ENCODE measurements at regions not wholly inside any gene's neighbourhood (a gene's known extent, or its start where the extent isn't known, plus 50 kb on each side); places are given as distances from the start of the nearest gene placed in this dataset.

GRCh38 chr10:130687566-130687965 lies 551.4 kb downstream of the GLRX3 start:
- Histone ChIP-seq H3F3A (ENCODE audit: insufficient read depth) (no peaks in the 10 kb centered on the region), H3K36me3 (ENCODE audit: low read depth) (no peaks in the 10 kb centered on the region), H3K4me2 (ENCODE audit: unreplicated experiment) (no peak overlapping the region), H3K27ac (no peak overlapping the region), H3K4me3 (no peak overlapping the region), H2AFZ (no peak overlapping the region), H3K4me1 (ENCODE audit: insufficient read depth) (no peaks in the 10 kb centered on the region), H3K9me2 (ENCODE audit: insufficient read depth) (no peaks in the 10 kb centered on the region), H3K9me3 (ENCODE audit: low read depth) (no peaks in the 10 kb centered on the region), H4K20me1 (ENCODE audit: insufficient read depth) (no peaks in the 10 kb centered on the region), H3K27me3 (replicated peaks; ENCODE audit: insufficient read depth) (no peaks in the 10 kb centered on the region), H3K79me2 (ENCODE audit: insufficient read depth) (no peaks in the 10 kb centered on the region), H3K9ac (no peak overlapping the region)
- in situ Hi-C loops (cut with MboI): no loop called here
- DNase-seq: no peak
- TF ChIP-seq EZH2 (IDR thresholded peaks at IDR 0.05; ENCODE audit: insufficient read depth, poor library complexity, severe bottlenecking): no peak
- TF ChIP-seq EZH2phosphoT487 (IDR thresholded peaks at IDR 0.05; ENCODE audit: insufficient read depth, low read depth): no peak
- 10 to 13% methylated on average over 5 of the region's 5 CpGs for WGBS, 2 experiments (ENCODE audit: low coverage in 1 of 2, low lambda C conversion rate in 2 of 2, missing lambda C conversion rate in 2 of 2)

- no peak for TF ChIP-seq EZH2 (IDR thresholded peaks at IDR 0.05; ENCODE audit: insufficient read depth, poor library complexity, severe bottlenecking)
- no peak for TF ChIP-seq EZH2phosphoT487 (IDR thresholded peaks at IDR 0.05; ENCODE audit: insufficient read depth, low read depth)
- H3K9ac ChIP-seq: no peak overlapping the region
- no peaks in the 10 kb centered on the region for H3K36me3 ChIP-seq (ENCODE audit: low read depth)
- H3K9me3 ChIP-seq (ENCODE audit: low read depth): peaks cover 2% of the 10 kb centered on the region
- no peak overlapping the region for H3K27ac ChIP-seq
- WGBS, 2 experiments (ENCODE audit: low coverage in 1 of 2, low lambda C conversion rate in 2 of 2, missing lambda C conversion rate in 2 of 2): 11% methylated on average over 15 of the region's 15 CpGs
- no peak overlapping the region for H3K4me3 ChIP-seq
- no peaks in the 10 kb centered on the region for H3K79me2 ChIP-seq (ENCODE audit: insufficient read depth)
- no peaks in the 10 kb centered on the region for H3K9me2 ChIP-seq (ENCODE audit: insufficient read depth)
- no peaks in the 10 kb centered on the region for H3K27me3 ChIP-seq (replicated peaks; ENCODE audit: insufficient read depth)
- no peak overlapping the region for H2AFZ ChIP-seq
- H4K20me1 ChIP-seq (ENCODE audit: insufficient read depth): no peaks in the 10 kb centered on the region
- H3K4me1 ChIP-seq (ENCODE audit: insufficient read depth): no peaks in the 10 kb centered on the region
- no peaks in the 10 kb centered on the region for H3F3A ChIP-seq (ENCODE audit: insufficient read depth)
- no peak overlapping the region for H3K4me2 ChIP-seq (ENCODE audit: unreplicated experiment)
- in situ Hi-C loops (cut with MboI): no loop called here
- DNase-seq: no peak
Observed at GRCh38 chr10:130689743-130690626, 553.8 kb downstream of the GLRX3 start.

- H3K4me2 ChIP-seq (ENCODE audit: unreplicated experiment): no peak overlapping the region
- H4K20me1 ChIP-seq (ENCODE audit: insufficient read depth): no peaks in the 10 kb centered on the region
- no peaks in the 10 kb centered on the region for H3K79me2 ChIP-seq (ENCODE audit: insufficient read depth)
- H3K9me2 ChIP-seq (ENCODE audit: insufficient read depth): no peaks in the 10 kb centered on the region
- H3K9me3 ChIP-seq (ENCODE audit: low read depth): peaks cover 4% of the 10 kb centered on the region
- WGBS, 2 experiments (ENCODE audit: low coverage in 1 of 2, low lambda C conversion rate in 2 of 2, missing lambda C conversion rate in 2 of 2): 22 to 29% methylated on average over 3 of the region's 3 CpGs
- no peak for TF ChIP-seq EZH2phosphoT487 (IDR thresholded peaks at IDR 0.05; ENCODE audit: insufficient read depth, low read depth)
- H3K27me3 ChIP-seq (replicated peaks; ENCODE audit: insufficient read depth): no peaks in the 10 kb centered on the region
- no peak overlapping the region for H3K9ac ChIP-seq
- in situ Hi-C loops (cut with MboI): no loop called here
- no peaks in the 10 kb centered on the region for H3F3A ChIP-seq (ENCODE audit: insufficient read depth)
- no peak overlapping the region for H2AFZ ChIP-seq
- H3K4me1 ChIP-seq (ENCODE audit: insufficient read depth): no peaks in the 10 kb centered on the region
- no peak overlapping the region for H3K27ac ChIP-seq
- DNase-seq: no peak
- no peaks in the 10 kb centered on the region for H3K36me3 ChIP-seq (ENCODE audit: low read depth)
- H3K4me3 ChIP-seq: no peak overlapping the region
Observed at GRCh38 chr10:130691776-130692175, 555.6 kb downstream of the GLRX3 start.

- no peak overlapping the region for H3K4me2 ChIP-seq (ENCODE audit: unreplicated experiment)
- H2AFZ ChIP-seq: no peak overlapping the region
- H3K27ac ChIP-seq: no peak overlapping the region
- in situ Hi-C loops (cut with MboI): no loop called here
- 37 to 48% methylated on average over 5 to 9 of the region's 9 CpGs for WGBS, 2 experiments (ENCODE audit: low coverage in 1 of 2, low lambda C conversion rate in 2 of 2, missing lambda C conversion rate in 2 of 2)
- no peak overlapping the region for H3K4me3 ChIP-seq
- no peak for DNase-seq
- no peak overlapping the region for H3K9ac ChIP-seq
- H3K36me3 ChIP-seq (ENCODE audit: low read depth): no peaks in the 10 kb centered on the region
- H3K9me2 ChIP-seq (ENCODE audit: insufficient read depth): no peaks in the 10 kb centered on the region
- H3F3A ChIP-seq (ENCODE audit: insufficient read depth): no peaks in the 10 kb centered on the region
- no peaks in the 10 kb centered on the region for H3K4me1 ChIP-seq (ENCODE audit: insufficient read depth)
- H3K9me3 ChIP-seq (ENCODE audit: low read depth): peaks cover 4% of the 10 kb centered on the region
- no peaks in the 10 kb centered on the region for H3K27me3 ChIP-seq (replicated peaks; ENCODE audit: insufficient read depth)
- no peaks in the 10 kb centered on the region for H3K79me2 ChIP-seq (ENCODE audit: insufficient read depth)
- H4K20me1 ChIP-seq (ENCODE audit: insufficient read depth): no peaks in the 10 kb centered on the region
- no peak for TF ChIP-seq EZH2 (IDR thresholded peaks at IDR 0.05; ENCODE audit: insufficient read depth, poor library complexity, severe bottlenecking)
- TF ChIP-seq EZH2phosphoT487 (IDR thresholded peaks at IDR 0.05; ENCODE audit: insufficient read depth, low read depth): no peak
Observed at GRCh38 chr10:130696870-130697269, 560.7 kb downstream of the GLRX3 start.

Data from GM23248 (cell line).